ENCODE measurements at regions not wholly inside any gene's neighbourhood (a gene's known extent, or its start where the extent isn't known, plus 50 kb on each side); places are given as distances from the start of the nearest gene placed in this dataset.

DNA sequence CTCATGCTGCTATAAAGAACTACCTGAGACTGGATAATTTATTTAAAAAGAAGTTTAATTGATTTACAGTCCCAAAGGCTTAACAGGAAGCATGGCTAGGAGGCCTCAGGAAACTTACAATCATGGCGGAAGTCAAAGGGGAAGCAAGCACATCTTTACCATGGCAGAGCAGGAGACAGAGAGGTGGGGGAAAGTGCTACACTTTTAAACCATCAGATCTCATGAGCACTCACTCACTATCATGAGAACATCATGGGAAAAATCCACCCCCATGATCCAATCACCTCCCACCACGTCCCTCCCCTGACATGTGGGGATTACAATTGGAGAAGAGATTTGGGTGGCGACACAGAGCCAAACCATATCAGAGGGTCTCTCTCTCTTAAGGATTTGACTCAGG lies 108.6 kb upstream of the PODXL start:
- Histone ChIP-seq H3K4me2 (no peak overlapping the region), H3K27me3 (ENCODE audit: insufficient read depth) (no peaks in the 10 kb centered on the region), H3K9me2 (no peaks in the 10 kb centered on the region), H3K9ac (no peak overlapping the region), H3K9me3 (no peaks in the 10 kb centered on the region), H3K36me3 (replicated peaks in 1 of 2; ENCODE audit: control insufficient read depth in 1 of 2, insufficient read depth in 2 of 2, low read length in 1 of 2) (no peaks in the 10 kb centered on the region), H3F3A (replicated peaks; ENCODE audit: insufficient read depth) (no peaks in the 10 kb centered on the region), H2AFZ (ENCODE audit: low read depth) (no peak overlapping the region), H3K4me3 (ENCODE audit: low read depth in 2 of 2, low read length in 1 of 2) (no peak overlapping the region), H4K20me1 (ENCODE audit: insufficient read depth) (no peaks in the 10 kb centered on the region), H3K79me2 (ENCODE audit: insufficient read depth) (no peaks in the 10 kb centered on the region), H3K4me1 (ENCODE audit: control insufficient read depth in 1 of 2, insufficient read depth in 2 of 2, low read depth in 1 of 2, low read length in 1 of 2) (no peaks in the 10 kb centered on the region), H3K27ac (ENCODE audit: low read depth in 2 of 2, low read length in 1 of 2) (no peak overlapping the region)
- no peak for DNase-seq
- WGBS (ENCODE audit: low lambda C conversion rate): 76% methylated on average over 3 of the region's 3 CpGs
- POLR2A ChIA-PET: no interaction called here
- no peak for TF ChIP-seq NFIC (IDR thresholded peaks at IDR 0.05; ENCODE audit: borderline replicate concordance)
- TF ChIP-seq NRF1 (IDR thresholded peaks at IDR 0.05; ENCODE audit: low read depth, low read length): no peak
- TF ChIP-seq, protein P1, sequence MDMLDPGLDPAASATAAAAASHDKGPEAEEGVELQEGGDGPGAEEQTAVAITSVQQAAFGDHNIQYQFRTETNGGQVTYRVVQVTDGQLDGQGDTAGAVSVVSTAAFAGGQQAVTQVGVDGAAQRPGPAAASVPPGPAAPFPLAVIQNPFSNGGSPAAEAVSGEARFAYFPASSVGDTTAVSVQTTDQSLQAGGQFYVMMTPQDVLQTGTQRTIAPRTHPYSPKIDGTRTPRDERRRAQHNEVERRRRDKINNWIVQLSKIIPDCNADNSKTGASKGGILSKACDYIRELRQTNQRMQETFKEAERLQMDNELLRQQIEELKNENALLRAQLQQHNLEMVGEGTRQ (IDR thresholded peaks at IDR 0.05; ENCODE audit: borderline replicate concordance, low read depth, low read length): no peak
- no peak for TF ChIP-seq RCOR1 (IDR thresholded peaks at IDR 0.05; ENCODE audit: low read length)
- no peak for TF ChIP-seq TAF1 (IDR thresholded peaks at IDR 0.05; ENCODE audit: borderline replicate concordance, low read depth, low read length)
- TF ChIP-seq MEF2A (IDR thresholded peaks at IDR 0.05; ENCODE audit: borderline replicate concordance, low read depth): no peak
- TF ChIP-seq GATA2 (CRISPR knock-in tag; IDR thresholded peaks at IDR 0.05): no peak
- no peak for TF ChIP-seq FOSL2 (IDR thresholded peaks at IDR 0.05; ENCODE audit: borderline replicate concordance, low read depth)
- no peak for TF ChIP-seq GABPA (IDR thresholded peaks at IDR 0.05; ENCODE audit: low read depth)
- TF ChIP-seq CHD2 (IDR thresholded peaks at IDR 0.05; ENCODE audit: low read length, partially characterized antibody): no peak
- TF ChIP-seq EP300 (IDR thresholded peaks at IDR 0.05; ENCODE audit: borderline replicate concordance in 1 of 2, low read depth in 1 of 2, low read length in 1 of 2): no peak
- no peak for TF ChIP-seq POLR2AphosphoS5 (IDR thresholded peaks at IDR 0.05; ENCODE audit: low read depth, low read length)
- CTCF ChIA-PET: interaction anchor here (5.0 kb wide), 1 partner anchor 10 kb away, joined by 34 read pairs; no protein-coding TSS in a partner anchor

DNA sequence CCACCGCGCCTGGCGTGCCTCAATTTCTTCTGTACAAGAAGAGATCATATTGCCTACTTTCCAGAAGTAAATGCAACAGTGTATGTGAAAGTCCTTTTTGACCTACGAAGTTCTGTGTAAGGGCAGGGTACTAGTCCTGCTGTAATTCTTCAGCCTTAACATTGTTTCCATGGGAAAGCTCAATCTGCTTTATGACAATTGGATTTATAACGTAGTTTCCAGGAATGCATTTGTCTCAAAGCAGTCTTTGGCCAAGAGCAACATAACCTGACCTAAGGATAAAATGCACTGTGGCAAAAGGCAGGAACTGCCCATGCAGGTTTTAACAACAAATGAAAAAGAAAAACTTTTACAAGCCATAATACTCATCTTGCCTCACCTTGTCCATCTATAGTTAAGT lies 108.1 kb upstream of the PODXL start:
- no peaks in the 10 kb centered on the region for H3K9me3 ChIP-seq
- H3K27ac ChIP-seq (ENCODE audit: low read depth in 2 of 2, low read length in 1 of 2): no peak overlapping the region
- H3K9me2 ChIP-seq: no peaks in the 10 kb centered on the region
- H3K79me2 ChIP-seq (ENCODE audit: insufficient read depth): no peaks in the 10 kb centered on the region
- 90% methylated on average over 5 of the region's 5 CpGs for WGBS (ENCODE audit: low lambda C conversion rate)
- DNase-seq: no peak
- CTCF ChIA-PET: interaction anchor here (1.0 to 5.0 kb wide), 2 partner anchors 9 to 24 kb away, joined by 5 to 34 read pairs; no protein-coding TSS in a partner anchor
- no peaks in the 10 kb centered on the region for H3K4me1 ChIP-seq (ENCODE audit: control insufficient read depth in 1 of 2, insufficient read depth in 2 of 2, low read depth in 1 of 2, low read length in 1 of 2)
- H3K36me3 ChIP-seq (replicated peaks in 1 of 2; ENCODE audit: control insufficient read depth in 1 of 2, insufficient read depth in 2 of 2, low read length in 1 of 2): no peaks in the 10 kb centered on the region
- no peak overlapping the region for H3K4me3 ChIP-seq (ENCODE audit: low read depth in 2 of 2, low read length in 1 of 2)
- no peaks in the 10 kb centered on the region for H3F3A ChIP-seq (replicated peaks; ENCODE audit: insufficient read depth)
- no peaks in the 10 kb centered on the region for H4K20me1 ChIP-seq (ENCODE audit: insufficient read depth)
- TF ChIP-seq RFX5 (IDR thresholded peaks at IDR 0.05; ENCODE audit: low read length): no peak
- no peak for TF ChIP-seq FOXM1 (IDR thresholded peaks at IDR 0.05; ENCODE audit: low read depth)
- TF ChIP-seq, protein P2, sequence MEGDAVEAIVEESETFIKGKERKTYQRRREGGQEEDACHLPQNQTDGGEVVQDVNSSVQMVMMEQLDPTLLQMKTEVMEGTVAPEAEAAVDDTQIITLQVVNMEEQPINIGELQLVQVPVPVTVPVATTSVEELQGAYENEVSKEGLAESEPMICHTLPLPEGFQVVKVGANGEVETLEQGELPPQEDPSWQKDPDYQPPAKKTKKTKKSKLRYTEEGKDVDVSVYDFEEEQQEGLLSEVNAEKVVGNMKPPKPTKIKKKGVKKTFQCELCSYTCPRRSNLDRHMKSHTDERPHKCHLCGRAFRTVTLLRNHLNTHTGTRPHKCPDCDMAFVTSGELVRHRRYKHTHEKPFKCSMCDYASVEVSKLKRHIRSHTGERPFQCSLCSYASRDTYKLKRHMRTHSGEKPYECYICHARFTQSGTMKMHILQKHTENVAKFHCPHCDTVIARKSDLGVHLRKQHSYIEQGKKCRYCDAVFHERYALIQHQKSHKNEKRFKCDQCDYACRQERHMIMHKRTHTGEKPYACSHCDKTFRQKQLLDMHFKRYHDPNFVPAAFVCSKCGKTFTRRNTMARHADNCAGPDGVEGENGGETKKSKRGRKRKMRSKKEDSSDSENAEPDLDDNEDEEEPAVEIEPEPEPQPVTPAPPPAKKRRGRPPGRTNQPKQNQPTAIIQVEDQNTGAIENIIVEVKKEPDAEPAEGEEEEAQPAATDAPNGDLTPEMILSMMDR (IDR thresholded peaks at IDR 0.05): no peak
- no peak for TF ChIP-seq ELF1 (IDR thresholded peaks at IDR 0.05)
- no peak for TF ChIP-seq RCOR1 (IDR thresholded peaks at IDR 0.05; ENCODE audit: low read length)
- TF ChIP-seq CHD2 (IDR thresholded peaks at IDR 0.05; ENCODE audit: low read length, partially characterized antibody): no peak
- TF ChIP-seq TAF1 (IDR thresholded peaks at IDR 0.05; ENCODE audit: borderline replicate concordance, low read depth, low read length): no peak
- TF ChIP-seq SMC3 (IDR thresholded peaks at IDR 0.05; ENCODE audit: low read depth, low read length): no peak
- TF ChIP-seq TCF12 (IDR thresholded peaks at IDR 0.05): no peak
- no peak for TF ChIP-seq MEF2A (IDR thresholded peaks at IDR 0.05; ENCODE audit: borderline replicate concordance, low read depth)
- TF ChIP-seq FOXJ3 (CRISPR knock-in tag; IDR thresholded peaks at IDR 0.05): no peak
- TF ChIP-seq MXI1 (IDR thresholded peaks at IDR 0.05; ENCODE audit: low read depth, low read length): no peak
- no peak for TF ChIP-seq RXRA (IDR thresholded peaks at IDR 0.05; ENCODE audit: borderline replicate concordance, low read depth)
- no peak for TF ChIP-seq GATA2 (CRISPR knock-in tag; IDR thresholded peaks at IDR 0.05)
- TF ChIP-seq EZH2phosphoT487 (IDR thresholded peaks at IDR 0.05; ENCODE audit: borderline replicate concordance, low read depth): no peak
- TF ChIP-seq JUND (IDR thresholded peaks at IDR 0.05): no peak
- TF ChIP-seq TEAD4 (IDR thresholded peaks at IDR 0.05; ENCODE audit: borderline replicate concordance, insufficient read depth): no peak
- H3K27me3 ChIP-seq (ENCODE audit: insufficient read depth): no peaks in the 10 kb centered on the region
- H3K4me2 ChIP-seq: no peak overlapping the region
- POLR2A ChIA-PET: no interaction called here
- no peak overlapping the region for H2AFZ ChIP-seq (ENCODE audit: low read depth)
- no peak overlapping the region for H3K9ac ChIP-seq

Measured in SK-N-SH (cell line).